NCI-H146 treated with DMSO at 0.1 percent for 48 hours (cell line): ENCODE measurements at regions not wholly inside any gene's neighbourhood (a gene's known extent, or its start where the extent isn't known, plus 50 kb on each side); places are given as distances from the start of the nearest gene placed in this dataset.
"Not testable (repeated sequence)": the region's sequence is repeated elsewhere in the genome, so short reads cannot be mapped to it uniquely, and the experiment has no call there.

Experiments
- DNase-seq: peaks from one replicate; lab custom pipeline; 2025; ENCODE audit not compliant: unreplicated experiment; lab: John Stamatoyannopoulos, UW

DNA sequence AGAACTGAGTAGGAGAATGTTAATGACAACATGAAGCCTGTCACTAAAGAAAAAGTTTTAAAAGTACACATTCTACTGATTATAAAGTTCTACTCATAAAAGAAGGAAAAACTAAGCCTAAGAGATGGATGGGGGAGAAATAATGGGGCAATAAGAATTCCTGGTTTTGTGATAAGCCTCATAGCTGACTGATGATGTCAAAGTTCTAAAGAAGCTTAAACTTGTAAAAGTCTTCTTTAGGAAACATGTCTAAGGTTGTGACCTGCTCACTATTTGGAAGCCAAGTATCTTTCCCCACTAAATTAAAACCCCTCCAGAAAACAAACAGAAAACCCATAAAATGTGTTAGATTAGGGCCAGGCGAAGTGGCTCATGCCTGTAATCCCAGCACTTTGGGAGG, 232.9 kb upstream of the GIMD1 start:
- DNase-seq: no peak

DNA sequence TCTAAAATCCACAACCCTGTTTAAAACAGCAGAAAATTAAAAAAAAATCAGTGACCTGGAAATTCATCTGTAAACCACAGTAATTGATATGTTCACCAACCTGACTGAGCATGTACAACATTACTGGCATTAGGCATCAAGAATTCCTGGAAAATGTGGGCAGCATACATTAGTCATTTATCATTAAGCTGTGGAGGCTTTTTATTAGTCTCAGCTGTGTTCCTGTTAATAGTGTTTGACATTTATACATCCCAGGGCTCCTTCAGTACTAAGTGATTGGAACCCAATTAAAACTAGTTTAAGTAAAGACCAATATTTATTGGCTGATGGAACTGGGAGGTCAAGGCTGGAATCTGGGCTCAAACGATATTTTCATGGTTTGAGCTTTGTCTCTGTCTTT, 227.3 kb upstream of the GIMD1 start:
- DNase-seq: no peak

DNA sequence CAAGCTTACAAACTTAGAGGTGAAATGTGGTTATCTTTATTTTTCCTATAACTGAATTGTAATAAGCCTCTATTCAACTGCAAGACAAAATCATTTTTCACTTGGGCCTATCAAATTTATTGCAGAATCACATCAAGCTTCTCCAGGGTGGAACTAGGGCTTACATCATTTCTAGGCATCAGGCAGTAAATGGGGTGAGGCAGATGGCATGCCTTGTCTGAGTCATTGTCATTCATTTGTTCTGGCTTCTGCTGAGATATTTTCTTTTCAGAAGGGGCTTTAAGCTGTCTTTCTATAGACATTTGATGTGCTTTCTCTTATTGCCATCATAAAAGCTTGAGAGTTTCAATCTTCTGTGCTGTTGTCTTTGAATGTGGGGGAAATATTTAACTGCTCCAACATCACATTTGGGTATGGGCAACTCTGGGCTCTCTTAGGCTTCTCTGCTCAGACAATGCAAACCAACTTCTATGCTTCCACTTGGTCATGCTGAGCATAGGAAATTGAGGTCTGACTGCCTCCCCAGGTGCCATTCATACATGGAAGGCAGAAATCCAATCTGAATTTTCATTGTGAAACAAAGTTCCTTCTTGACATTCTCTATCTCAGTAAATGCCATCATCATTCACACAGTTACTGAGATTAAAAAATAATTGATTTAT, 225.8 kb upstream of the GIMD1 start:
- DNase-seq: no peak

GRCh38 chr4:106588891-106589290, 220.3 kb upstream of the GIMD1 start:
- no peak for DNase-seq

GRCh38 chr4:106587558-106587957, 219.0 kb upstream of the GIMD1 start:
- DNase-seq: no peak

- no peak for DNase-seq
These were observed 217.4 kb upstream of the GIMD1 start for GRCh38 chr4:106585915-106586349.

DNA sequence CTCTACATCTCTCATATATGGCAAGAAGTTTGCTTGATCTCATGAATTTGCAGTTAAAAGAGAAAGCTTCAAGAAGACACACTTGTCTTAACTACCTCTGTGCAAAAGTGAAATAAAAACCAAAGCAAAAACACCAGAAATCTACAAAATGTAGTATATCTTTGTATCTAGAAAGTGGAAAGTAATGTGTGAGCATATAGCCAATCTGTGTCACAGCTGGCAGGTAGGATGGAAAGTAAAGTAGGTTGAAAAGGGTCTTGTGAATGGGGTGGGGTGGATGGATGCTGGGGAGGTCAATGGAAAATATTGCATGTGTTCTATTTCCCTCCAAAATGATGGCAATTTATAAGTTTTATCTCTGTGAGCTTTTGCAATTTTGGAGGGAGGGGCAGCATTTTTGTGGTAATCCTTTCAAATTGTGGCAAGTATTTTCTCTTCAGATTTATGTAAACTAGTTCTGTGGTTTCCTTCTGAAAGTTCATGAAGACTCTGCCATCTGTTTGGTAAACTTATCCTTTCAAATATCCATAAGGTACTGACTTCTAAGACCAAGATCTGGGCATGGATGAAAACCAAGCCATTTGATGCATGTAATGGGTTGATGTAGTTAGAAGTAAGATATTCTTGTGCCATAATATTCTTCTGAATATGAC, 215.9 kb upstream of the GIMD1 start:
- no peak for DNase-seq

DNA sequence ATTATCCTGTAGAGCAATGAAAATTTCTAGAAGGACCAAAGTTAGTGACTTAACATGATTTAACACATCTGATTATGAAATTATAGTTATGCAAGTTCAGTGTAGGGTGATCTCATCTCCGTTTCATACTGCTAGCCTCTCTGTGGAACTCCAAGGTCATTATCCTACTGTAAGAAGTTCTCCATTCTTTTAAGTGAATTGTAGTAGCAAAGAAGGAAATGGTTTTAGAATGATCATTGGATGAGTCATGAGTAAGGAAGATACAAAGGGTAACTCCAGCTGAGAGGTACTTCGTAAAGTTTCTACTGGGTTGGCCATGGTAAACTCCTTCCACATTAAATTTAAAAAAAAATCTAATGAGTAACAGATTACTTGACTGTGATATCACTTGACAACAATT, 215.0 kb upstream of the GIMD1 start:
- DNase-seq: no peak

DNA sequence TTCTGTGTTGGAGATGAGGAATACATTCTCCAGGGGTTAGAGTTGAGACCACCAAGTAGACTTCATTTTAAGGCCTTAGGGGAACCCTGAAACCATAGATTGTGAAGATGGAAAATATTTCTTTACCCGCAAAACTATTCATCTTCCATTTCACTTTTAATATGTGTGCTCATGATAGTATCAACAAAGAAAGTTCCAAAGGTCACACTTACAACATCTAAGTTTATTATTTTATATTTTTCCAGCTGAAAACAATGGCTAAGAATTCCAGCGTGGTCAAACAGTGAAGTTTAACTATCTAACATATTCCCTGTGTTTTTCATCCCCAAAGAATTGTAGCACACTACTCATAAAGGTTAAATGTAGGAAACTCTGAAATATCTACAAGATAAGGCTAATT, 214.5 kb upstream of the GIMD1 start:
- no peak for DNase-seq

GRCh38 chr4:106582103-106582502, 213.5 kb upstream of the GIMD1 start:
- no peak for DNase-seq

GRCh38 chr4:106579236-106579635, 210.7 kb upstream of the GIMD1 start:
- no peak for DNase-seq

DNA sequence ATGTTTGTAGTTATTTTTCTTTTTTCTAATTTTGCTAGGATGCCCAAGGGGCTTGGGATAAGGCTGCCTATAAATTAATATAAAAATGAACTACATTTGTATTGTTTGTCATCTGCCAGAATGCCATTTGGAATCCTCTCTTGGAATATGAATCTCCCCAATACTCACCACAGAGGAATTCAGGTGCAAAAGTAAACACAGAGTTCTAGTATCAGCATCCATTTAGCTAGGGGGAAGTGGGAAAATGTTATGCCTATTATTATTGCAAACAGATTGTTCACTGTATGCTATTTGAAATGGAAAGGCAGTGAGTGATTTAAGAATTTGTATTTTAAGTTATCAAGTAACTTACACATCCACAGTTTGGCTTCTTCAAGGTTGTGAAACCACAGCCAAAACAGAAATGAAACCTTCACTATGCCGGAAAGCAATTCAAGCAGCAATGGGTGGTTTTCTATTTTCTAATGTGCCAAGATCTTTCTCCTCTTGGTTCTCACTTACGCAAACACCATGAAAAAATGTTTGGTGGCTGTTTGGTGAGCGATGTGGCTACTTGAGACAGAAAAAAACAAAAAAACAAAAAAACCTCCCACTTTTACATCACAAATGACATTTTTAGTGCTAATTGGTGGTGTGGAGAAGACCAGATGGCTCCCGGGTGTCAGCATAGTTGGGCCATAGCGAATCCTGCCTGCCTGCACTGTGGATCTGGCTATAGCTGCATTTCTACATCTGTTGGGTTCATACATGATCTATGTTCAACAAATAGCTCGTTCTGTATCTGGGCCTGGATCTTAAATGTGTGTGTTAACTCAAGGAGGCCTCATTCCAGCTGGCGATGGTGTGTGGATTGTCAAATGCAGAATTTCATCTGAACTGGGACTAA, 200.8 kb upstream of the GIMD1 start:
- DNase-seq: no peak

GRCh38 chr4:106565727-106566126, 197.1 kb upstream of the GIMD1 start:
- DNase-seq: no peak

DNA sequence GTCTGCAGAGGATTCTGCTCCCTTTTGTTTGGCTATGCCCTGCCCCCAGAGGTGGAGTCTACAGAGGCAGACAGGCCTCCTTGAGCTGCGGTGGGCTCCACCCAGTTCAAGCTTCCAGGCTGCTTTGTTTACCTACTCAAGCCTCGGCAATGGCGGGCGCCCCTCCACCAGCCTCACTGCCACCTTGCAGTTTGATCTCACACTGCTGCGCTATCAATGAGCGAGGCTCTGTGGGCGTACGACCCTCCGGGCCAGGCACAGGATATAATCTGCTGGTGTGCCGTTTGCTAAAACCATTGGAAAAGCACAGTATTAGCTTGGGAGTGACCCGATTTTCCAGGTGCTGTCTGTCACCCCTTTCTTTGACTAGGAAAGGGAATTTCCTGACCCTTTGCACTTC, 195.1 kb upstream of the GIMD1 start:
- not testable (repeated sequence) for DNase-seq

DNA sequence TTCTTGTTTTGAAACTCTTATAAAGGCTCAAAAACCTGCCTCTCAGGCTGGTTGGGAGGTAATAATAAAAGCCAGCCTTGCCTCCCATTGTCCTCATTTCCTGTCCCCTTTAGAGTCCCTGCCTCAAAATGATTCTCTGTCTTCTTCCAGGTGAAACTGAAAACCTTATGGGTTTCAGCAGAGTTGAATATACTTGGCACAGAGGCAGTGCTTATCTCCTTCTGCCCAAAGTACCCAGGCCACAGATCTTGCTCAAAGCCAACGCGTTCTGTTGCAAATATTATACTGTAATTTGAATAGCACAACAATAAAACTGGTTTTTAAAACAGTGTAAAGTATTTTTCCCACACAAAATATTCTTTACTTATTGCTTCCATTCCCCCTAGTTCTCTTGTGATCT, 183.1 kb upstream of the GIMD1 start:
- DNase-seq: no peak

DNA sequence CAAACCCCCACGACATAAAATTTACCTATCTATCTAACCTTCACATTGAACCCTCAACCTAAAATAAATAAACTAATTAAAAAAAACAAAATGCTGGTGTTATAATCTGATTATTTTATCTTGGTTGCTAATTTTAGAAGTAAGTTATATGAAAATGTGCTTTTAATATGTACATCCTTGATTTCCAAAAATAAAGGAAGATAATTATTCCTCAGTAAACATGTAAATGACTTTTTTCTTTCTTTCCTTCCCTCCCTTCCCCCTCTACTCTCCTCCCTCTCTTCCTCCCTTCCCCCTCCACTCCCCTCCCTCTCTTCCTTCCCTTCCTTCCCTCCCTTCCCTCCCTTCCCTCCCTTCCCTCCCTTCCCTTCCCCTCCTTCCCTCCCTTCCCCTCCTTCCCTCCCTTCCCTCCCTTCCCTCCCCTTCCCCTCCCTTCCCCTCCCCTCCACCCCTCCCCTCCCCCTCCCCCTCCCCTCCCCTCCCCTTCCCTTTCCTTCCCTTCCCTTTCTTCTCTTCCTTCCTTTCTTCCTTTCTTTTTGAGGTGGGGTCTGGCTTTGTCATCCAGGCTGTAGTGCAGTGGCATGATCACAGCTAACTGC, 180.0 kb upstream of the GIMD1 start:
- DNase-seq: no peak

DNA sequence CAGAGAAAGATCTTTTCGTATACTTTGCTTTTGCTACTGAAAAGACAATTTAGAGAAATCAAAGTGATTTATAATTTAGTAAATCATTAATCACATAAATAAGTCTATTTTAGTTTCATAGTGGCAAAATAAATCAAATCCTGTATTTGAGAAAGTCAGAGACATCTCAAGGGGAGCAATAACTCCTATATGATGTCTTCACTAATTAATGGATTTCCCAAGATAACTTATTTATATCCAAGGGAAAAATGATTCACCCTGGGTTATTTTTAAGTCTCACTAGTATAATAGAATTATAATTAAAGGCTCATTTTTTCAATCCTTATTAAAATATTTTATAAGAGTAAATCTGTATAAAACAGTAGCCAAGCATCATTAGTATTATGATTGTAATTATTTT, 177.8 kb upstream of the GIMD1 start:
- DNase-seq: no peak

- not testable (repeated sequence) for DNase-seq
These were observed 174.0 kb upstream of the GIMD1 start for GRCh38 chr4:106542609-106543008.

GRCh38 chr4:106541253-106541652, 172.7 kb upstream of the GIMD1 start:
- DNase-seq: no peak

DNA sequence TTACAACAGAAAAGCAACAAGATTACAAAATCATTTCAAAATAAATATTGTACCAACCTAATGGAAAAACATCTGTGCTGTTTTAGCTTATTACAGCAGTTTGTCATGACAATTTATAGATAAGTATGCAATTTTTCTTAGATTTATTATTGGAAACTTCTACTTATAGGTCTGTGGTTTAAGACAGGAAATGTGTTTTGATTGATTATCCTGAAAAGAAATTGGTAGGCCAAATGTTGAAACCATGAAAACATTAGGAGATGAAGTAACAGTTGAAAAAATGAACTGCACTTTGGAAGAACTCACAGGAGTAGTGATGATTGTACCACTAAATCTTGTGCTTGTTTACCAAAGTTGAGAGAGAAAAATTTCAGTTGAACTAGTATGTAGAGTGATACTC, 162.2 kb upstream of the GIMD1 start:
- DNase-seq: no peak

DNA sequence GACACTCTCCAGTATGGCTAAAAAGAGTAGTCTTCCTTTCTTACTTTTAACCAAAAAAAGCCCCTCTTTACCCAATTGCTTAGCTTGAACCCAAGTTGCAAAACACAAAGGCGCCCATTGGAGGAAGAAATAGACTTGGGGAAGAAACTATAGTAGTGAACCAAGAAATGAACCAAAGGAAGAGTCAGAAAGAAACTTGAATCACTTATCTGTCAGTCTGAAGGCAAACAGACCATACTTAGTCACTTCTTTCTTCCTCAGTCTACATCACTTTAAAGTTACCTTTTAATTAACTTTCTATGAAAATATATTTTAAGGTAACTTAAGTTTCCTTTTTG, 161.4 kb upstream of the GIMD1 start:
- no peak for DNase-seq
